Mesodermal cell (in vitro differentiated cells): ENCODE measurements at regions not wholly inside any gene's neighbourhood (a gene's known extent, or its start where the extent isn't known, plus 50 kb on each side); places are given as distances from the start of the nearest gene placed in this dataset.
"Not testable (repeated sequence)": the region's sequence is repeated elsewhere in the genome, so short reads cannot be mapped to it uniquely, and the experiment has no call there.

Source experiments
- H3K27ac ChIP-seq: 2 replicates; pipeline ENCODE4 v1.7.0; 2013; ENCODE audit warnings: mild to moderate bottlenecking, low read depth, low read length, moderate library complexity; ENCODE audit not compliant: severe bottlenecking
- H3K36me3 ChIP-seq: 2 replicates; pipeline ENCODE4 v1.7.1; 2013; ENCODE audit warnings: mild to moderate bottlenecking, low read length, moderate library complexity; ENCODE audit not compliant: control insufficient read depth, insufficient read depth
- H3K4me1 ChIP-seq: one replicate; pipeline ENCODE4 v1.7.1; 2013; ENCODE audit warnings: mild to moderate bottlenecking, low read length; ENCODE audit not compliant: insufficient read depth, control insufficient read depth, poor library complexity, severe bottlenecking
- H3K4me3 ChIP-seq: 2 replicates; pipeline ENCODE4 v1.7.0; 2013; ENCODE audit warnings: low read length, control low read depth, mild to moderate bottlenecking; ENCODE audit not compliant: insufficient read depth, poor library complexity, severe bottlenecking; ENCODE audit errors: extremely low read depth
- H3K9me3 ChIP-seq: 2 replicates; pipeline ENCODE4 v1.7.1; 2013; ENCODE audit warnings: mild to moderate bottlenecking, low read length, moderate library complexity; ENCODE audit not compliant: control insufficient read depth
- WGBS, 2 experiments: methylation state at CpG; one replicate each; pipeline ENCODE4 v1.1.5; 2013; ENCODE audit warnings: missing lambda C conversion rate in 2 of 2; ENCODE audit not compliant: insufficient coverage in 2 of 2; 5-methylcytosine and 5-hydroxymethylcytosine counted together

- H3K36me3 ChIP-seq, H3K4me1 ChIP-seq, H3K4me3 ChIP-seq, H3K9me3 ChIP-seq, H3K27ac ChIP-seq: not testable (repeated sequence)
- WGBS, 2 experiments, result no CpG with 5 or more reads among the region's 3 CpGs
Measured at GRCh38 chr3:10736444-10736843, 79.6 kb upstream of the SLC6A11 start.

DNA sequence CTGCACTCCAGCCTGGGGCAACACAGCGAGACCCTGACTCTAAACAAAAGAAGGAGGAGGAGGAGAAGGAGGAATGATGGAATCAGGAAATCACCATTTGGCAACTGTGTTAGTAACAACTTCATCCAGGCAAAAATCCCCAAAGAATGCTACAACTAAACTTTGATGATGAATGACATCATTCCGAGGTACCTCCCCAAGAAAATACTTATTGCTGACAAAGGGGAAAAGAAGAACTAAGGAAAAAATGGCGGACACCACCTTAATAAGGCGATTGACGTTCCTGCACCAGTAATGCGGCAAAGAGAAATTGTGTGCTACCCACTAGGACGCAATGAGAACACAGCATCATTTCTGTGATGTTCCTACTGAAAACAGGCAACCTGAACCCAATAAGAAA is 78.2 kb upstream of the SLC6A11 start:
- Histone ChIP-seq H3K4me3 (no peak overlapping the region), H3K27ac (no peak overlapping the region), H3K9me3 (no peaks in the 10 kb centered on the region), H3K4me1 (no peaks in the 10 kb centered on the region), H3K36me3 (no peaks in the 10 kb centered on the region)
- WGBS, 2 experiments, result 92 to 94% methylated on average over 2 to 6 of the region's 7 CpGs

DNA sequence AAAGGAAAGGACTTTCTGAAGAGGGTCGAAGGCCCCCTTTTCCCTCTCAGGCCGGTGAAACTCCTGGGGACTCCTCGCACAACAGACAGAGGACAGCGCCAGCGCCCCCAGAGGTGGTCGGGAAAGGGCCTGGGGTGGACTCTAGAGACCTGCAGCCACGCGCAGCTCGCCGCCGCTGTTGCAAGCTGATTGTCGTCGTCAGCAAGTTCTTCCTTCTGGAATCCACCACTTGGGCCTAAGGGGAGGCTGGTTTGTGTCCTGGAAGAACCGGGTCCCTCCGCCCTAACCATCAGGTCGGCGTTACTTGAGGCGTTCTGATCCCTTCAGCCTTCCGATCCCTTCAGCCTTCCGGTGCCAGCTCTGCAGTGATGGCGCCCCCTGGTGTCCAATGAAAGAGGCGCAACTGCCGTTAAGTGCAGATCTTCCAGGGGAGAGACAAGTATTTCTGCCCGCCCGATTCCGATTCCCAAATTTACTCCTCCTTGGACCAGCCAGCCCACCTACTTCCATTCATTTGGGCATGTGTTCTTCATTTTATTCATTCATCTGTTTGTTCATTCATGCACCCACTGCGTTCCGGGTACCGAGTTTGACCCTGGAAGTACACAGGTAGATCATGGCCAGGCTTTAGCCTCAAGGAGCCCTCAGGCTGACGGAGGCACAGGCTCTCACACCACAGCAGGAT is 77.2 kb upstream of the SLC6A11 start:
- Histone ChIP-seq H3K4me3 (peak overlapping the region; percentile 31), H3K4me1 (no peaks in the 10 kb centered on the region), H3K9me3 (no peaks in the 10 kb centered on the region), H3K27ac (no peak overlapping the region), H3K36me3 (no peaks in the 10 kb centered on the region)
- WGBS, 2 experiments, result 11% methylated on average over 28 to 30 of the region's 30 CpGs

DNA sequence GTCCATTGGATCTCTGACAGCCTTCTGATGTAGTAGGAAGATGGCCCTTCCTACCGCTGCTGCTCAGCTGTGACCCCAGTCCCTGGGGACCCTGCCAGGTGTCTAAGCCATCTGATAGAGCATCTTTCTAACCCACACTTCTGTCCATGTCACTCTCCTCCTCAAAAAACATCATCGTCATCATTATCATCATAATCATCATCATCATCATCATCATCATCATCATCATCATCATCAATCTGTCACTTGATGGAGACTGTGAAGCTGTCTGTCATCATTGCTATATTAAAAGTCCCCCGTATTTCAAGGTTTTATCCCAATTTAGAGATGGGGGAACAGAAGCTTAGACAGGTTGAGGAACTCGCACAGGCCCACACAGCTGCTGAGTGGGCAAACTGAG is 75.1 kb upstream of the SLC6A11 start:
- WGBS, 2 experiments, result 69 to 92% methylated on average over 3 of the region's 4 CpGs

GRCh38 chr3:10741891-10742671 is 73.9 kb upstream of the SLC6A11 start:
- Histone ChIP-seq H3K9me3 (no peaks in the 10 kb centered on the region), H3K4me1 (no peaks in the 10 kb centered on the region), H3K36me3 (no peaks in the 10 kb centered on the region), H3K4me3 (no peak overlapping the region), H3K27ac (no peak overlapping the region)
- 75 to 85% methylated on average over 8 to 10 of the region's 10 CpGs for WGBS, 2 experiments

More for the DNA sequence above, 75.1 kb upstream of the SLC6A11 start:
- H3K4me1 ChIP-seq, result no peaks in the 10 kb centered on the region
- H3K9me3 ChIP-seq, result no peaks in the 10 kb centered on the region
- H3K4me3 ChIP-seq, result no peak overlapping the region
- H3K27ac ChIP-seq, result no peak overlapping the region
- no peaks in the 10 kb centered on the region for H3K36me3 ChIP-seq

- Histone ChIP-seq H3K4me1 (no peaks in the 10 kb centered on the region), H3K36me3 (no peaks in the 10 kb centered on the region), H3K4me3 (no peak overlapping the region), H3K9me3 (no peaks in the 10 kb centered on the region), H3K27ac (no peak overlapping the region)
- WGBS, 2 experiments, result 91 to 94% methylated on average over 10 of the region's 12 CpGs
Measured at GRCh38 chr3:10743366-10744097, 72.5 kb upstream of the SLC6A11 start.

- H3K4me3 ChIP-seq, result no peak overlapping the region
- H3K9me3 ChIP-seq, result no peaks in the 10 kb centered on the region
- H3K4me1 ChIP-seq, result no peaks in the 10 kb centered on the region
- H3K27ac ChIP-seq, result no peak overlapping the region
- WGBS, 2 experiments, result 35 to 42% methylated on average over 7 of the region's 7 CpGs
- H3K36me3 ChIP-seq, result no peaks in the 10 kb centered on the region
Measured at GRCh38 chr3:10744098-10744465, 71.9 kb upstream of the SLC6A11 start.

GRCh38 chr3:10745392-10745791 is 70.6 kb upstream of the SLC6A11 start:
- Histone ChIP-seq H3K27ac (no peak overlapping the region), H3K4me3 (no peak overlapping the region), H3K36me3 (no peaks in the 10 kb centered on the region), H3K9me3 (no peaks in the 10 kb centered on the region), H3K4me1 (no peaks in the 10 kb centered on the region)

GRCh38 chr3:10746001-10746400 is 70.0 kb upstream of the SLC6A11 start:
- Histone ChIP-seq H3K4me3 (no peak overlapping the region), H3K9me3 (no peaks in the 10 kb centered on the region), H3K4me1 (no peaks in the 10 kb centered on the region), H3K27ac (no peak overlapping the region), H3K36me3 (no peaks in the 10 kb centered on the region)
- WGBS, 2 experiments, result 60 to 83% methylated on average over 1 of the region's 4 CpGs

- H3K27ac ChIP-seq, result no peak overlapping the region
- no peaks in the 10 kb centered on the region for H3K36me3 ChIP-seq
- no peaks in the 10 kb centered on the region for H3K4me1 ChIP-seq
- 57 to 100% methylated on average over 1 of the region's 2 CpGs for WGBS, 2 experiments
- H3K4me3 ChIP-seq, result no peak overlapping the region
- no peaks in the 10 kb centered on the region for H3K9me3 ChIP-seq
Measured at GRCh38 chr3:10746684-10747083, 69.3 kb upstream of the SLC6A11 start.

DNA sequence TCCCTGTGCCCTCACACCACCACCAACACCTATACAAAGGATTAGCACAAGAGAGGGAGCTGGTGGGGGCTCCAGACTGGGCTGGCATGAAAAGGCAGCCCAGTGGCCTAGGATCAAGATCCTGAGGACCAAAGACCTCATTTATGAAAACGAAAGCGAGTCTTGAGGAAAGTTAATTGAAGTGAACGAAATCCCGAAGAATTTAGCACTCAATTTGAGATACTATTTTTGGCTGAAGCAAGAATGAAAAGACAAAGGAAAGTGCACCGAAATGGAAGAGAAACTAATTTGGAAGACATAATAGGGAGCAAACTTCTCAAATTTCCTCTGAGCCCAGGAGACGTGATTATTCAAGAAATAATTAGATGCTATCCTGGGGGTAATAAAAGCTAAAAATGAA is 68.7 kb upstream of the SLC6A11 start:
- Histone ChIP-seq H3K36me3 (no peaks in the 10 kb centered on the region), H3K4me1 (no peaks in the 10 kb centered on the region), H3K9me3 (no peaks in the 10 kb centered on the region), H3K4me3 (no peak overlapping the region), H3K27ac (no peak overlapping the region)
- WGBS, 2 experiments, result 80 to 81% methylated on average over 6 of the region's 6 CpGs
